ENCODE measurements at regions not wholly inside any gene's neighbourhood (a gene's known extent, or its start where the extent isn't known, plus 50 kb on each side); places are given as distances from the start of the nearest gene placed in this dataset.

GRCh38 chr13:68030152-68030809 lies 800.1 kb upstream of the PCDH9 start:
- Histone ChIP-seq H3K4me1 (ENCODE audit: control insufficient read depth in 4 of 4, insufficient read depth in 4 of 4, low read length in 3 of 4) (no peaks in the 10 kb centered on the region), H3K36me3 (ENCODE audit: control insufficient read depth in 4 of 4, insufficient read depth in 3 of 4, low read depth in 1 of 4, low read length in 3 of 4) (no peaks in the 10 kb centered on the region), H3K9me3 (ENCODE audit: control insufficient read depth in 4 of 4, low read length in 3 of 4) (no peaks in the 10 kb centered on the region), H3K4me3 (ENCODE audit: low read depth in 1 of 3, low read length in 3 of 3) (no peak overlapping the region), H3K27ac (ENCODE audit: low read depth in 1 of 2, low read length in 2 of 2) (no peak overlapping the region), H3K9ac (ENCODE audit: low read depth in 1 of 2, low read length in 2 of 2) (no peak overlapping the region), H3K27me3 (ENCODE audit: control insufficient read depth in 4 of 4, insufficient read depth in 4 of 4, low read length in 3 of 4) (no peaks in the 10 kb centered on the region)
- WGBS = 76% methylated on average over 1 of the region's 1 CpG
- DNase-seq (ENCODE audit: low spot score) = no peak
- TF ChIP-seq MAX (IDR thresholded peaks at IDR 0.05) (no peak), HNF4A (conservative IDR thresholded peaks at IDR 0.05) (no peak), JUND (IDR thresholded peaks at IDR 0.05) (no peak), RXRA (IDR thresholded peaks at IDR 0.05) (no peak), FOXA2 (IDR thresholded peaks at IDR 0.05) (no peak), CTCF (IDR thresholded peaks at IDR 0.05; ENCODE audit: low read depth, low read length, missing input control) (no peak), GABPA (IDR thresholded peaks at IDR 0.05 in 1 of 2, conservative IDR thresholded peaks at IDR 0.05 in 1 of 2) (no peak), YY1 (IDR thresholded peaks at IDR 0.05) (no peak), SP1 (IDR thresholded peaks at IDR 0.05) (no peak), ATF3 (IDR thresholded peaks at IDR 0.05) (no peak), NR2F2 (IDR thresholded peaks at IDR 0.05) (no peak), RAD21 (IDR thresholded peaks at IDR 0.05) (no peak)

GRCh38 chr13:68028701-68029100 lies 798.6 kb upstream of the PCDH9 start:
- Histone ChIP-seq H3K9ac (ENCODE audit: low read depth in 1 of 2, low read length in 2 of 2) (no peak overlapping the region), H3K4me3 (ENCODE audit: low read depth in 1 of 3, low read length in 3 of 3) (no peak overlapping the region), H3K36me3 (ENCODE audit: control insufficient read depth in 4 of 4, insufficient read depth in 3 of 4, low read depth in 1 of 4, low read length in 3 of 4) (no peaks in the 10 kb centered on the region), H3K27me3 (ENCODE audit: control insufficient read depth in 4 of 4, insufficient read depth in 4 of 4, low read length in 3 of 4) (no peaks in the 10 kb centered on the region), H3K4me1 (ENCODE audit: control insufficient read depth in 4 of 4, insufficient read depth in 4 of 4, low read length in 3 of 4) (no peaks in the 10 kb centered on the region), H3K9me3 (ENCODE audit: control insufficient read depth in 4 of 4, low read length in 3 of 4) (no peaks in the 10 kb centered on the region), H3K27ac (ENCODE audit: low read depth in 1 of 2, low read length in 2 of 2) (no peak overlapping the region)
- DNase-seq (ENCODE audit: low spot score) = no peak
- no peak for TF ChIP-seq JUND (IDR thresholded peaks at IDR 0.05)
- no peak for TF ChIP-seq REST (IDR thresholded peaks at IDR 0.05)
- no peak for TF ChIP-seq RAD21 (IDR thresholded peaks at IDR 0.05)
- no peak for TF ChIP-seq HNF4A (conservative IDR thresholded peaks at IDR 0.05)
- no peak for TF ChIP-seq CTCF (IDR thresholded peaks at IDR 0.05; ENCODE audit: low read depth, low read length, missing input control)
- no peak for TF ChIP-seq ZBTB33 (IDR thresholded peaks at IDR 0.05)
- no peak for TF ChIP-seq FOXA2 (IDR thresholded peaks at IDR 0.05)
